Esophagus muscularis mucosa (tissue), 4 donors: ENCODE measurements at regions not wholly inside any gene's neighbourhood (a gene's known extent, or its start where the extent isn't known, plus 50 kb on each side); places are given as distances from the start of the nearest gene placed in this dataset.
"Not testable (repeated sequence)": the region's sequence is repeated elsewhere in the genome, so short reads cannot be mapped to it uniquely, and the experiment has no call there.

Experiments
- DNase-seq: peaks from one replicate; pipeline ENCODE4 v3.0.0-alpha.2; 2017; ENCODE audit errors: extremely low spot score
- H3K27ac ChIP-seq, 4 donors: fragments of 200-600 bp; sonication (generic); replicated peaks in 1 of 4; 1 replicate in 3 of 4; 2 replicates in 1 of 4; pipeline ENCODE4 v1.5.1; 2016 to 2019; ENCODE audit warnings: mild to moderate bottlenecking in 1 of 4
- H3K27me3 ChIP-seq, 4 donors: fragments of 200-600 bp; sonication (generic); one replicate each; pipeline versions ENCODE4 v1.5.1 to v1.6.0; 2016 to 2019
- H3K36me3 ChIP-seq, 4 donors: fragments of 200-600 bp; sonication (generic); one replicate each; pipeline ENCODE4 v1.5.1; 2016 to 2019
- H3K4me1 ChIP-seq, 4 donors: fragments of 200-600 bp; sonication (generic); one replicate each; pipeline ENCODE4 v1.5.1; 2016 to 2019
- H3K4me3 ChIP-seq, 4 donors: fragments of 200-600 bp; sonication (generic); 1 replicate in 2 of 4; 2 replicates in 2 of 4; pipeline ENCODE4 v1.5.1; 2016 to 2019; ENCODE audit warnings: mild to moderate bottlenecking in 4 of 4, moderate library complexity in 1 of 4
- H3K9me3 ChIP-seq, 4 donors: fragments of 200-600 bp; sonication (generic); 1 replicate in 3 of 4; 2 replicates in 1 of 4; pipeline ENCODE4 v1.5.1; 2016 to 2019
- CTCF ChIP-seq, 3 experiments: fragments of 200-600 bp in 2 of 3; fragments of 450-650 bp in 1 of 3; sonication (generic) in 2 of 3; IDR thresholded peaks; one replicate each; pipeline ENCODE4 v1.5.1; 2017 to 2019; ENCODE audit warnings: antibody characterized with exemption in 3 of 3, mild to moderate bottlenecking in 2 of 3, moderate library complexity in 1 of 3
- EP300 ChIP-seq: sonication (generic); formaldehyde crosslinking; IDR thresholded peaks from one replicate; pipeline ENCODE4 v1.6.1; 2017; ENCODE audit warnings: antibody characterized with exemption
- POLR2A ChIP-seq: fragments of 450-650 bp; IDR thresholded peaks from one replicate; pipeline ENCODE4 v1.6.1; 2017; ENCODE audit warnings: antibody characterized with exemption, moderate library complexity, mild to moderate bottlenecking, low read depth
- POLR2AphosphoS5 ChIP-seq, 2 donors: sonication (generic); formaldehyde crosslinking; IDR thresholded peaks; one replicate each; pipeline ENCODE4 v1.6.1; 2017; ENCODE audit warnings: antibody characterized with exemption in 2 of 2
- WGBS: methylation state at CpG from one replicate; pipeline ENCODE4 v1.1.5; 2018; 5-methylcytosine and 5-hydroxymethylcytosine counted together
- intact Hi-C: fragments of 100-400 bp; cut with DNase I; formaldehyde crosslinking; loops from one replicate; pipeline ENCODE4 v1.15.1; 2023

DNA sequence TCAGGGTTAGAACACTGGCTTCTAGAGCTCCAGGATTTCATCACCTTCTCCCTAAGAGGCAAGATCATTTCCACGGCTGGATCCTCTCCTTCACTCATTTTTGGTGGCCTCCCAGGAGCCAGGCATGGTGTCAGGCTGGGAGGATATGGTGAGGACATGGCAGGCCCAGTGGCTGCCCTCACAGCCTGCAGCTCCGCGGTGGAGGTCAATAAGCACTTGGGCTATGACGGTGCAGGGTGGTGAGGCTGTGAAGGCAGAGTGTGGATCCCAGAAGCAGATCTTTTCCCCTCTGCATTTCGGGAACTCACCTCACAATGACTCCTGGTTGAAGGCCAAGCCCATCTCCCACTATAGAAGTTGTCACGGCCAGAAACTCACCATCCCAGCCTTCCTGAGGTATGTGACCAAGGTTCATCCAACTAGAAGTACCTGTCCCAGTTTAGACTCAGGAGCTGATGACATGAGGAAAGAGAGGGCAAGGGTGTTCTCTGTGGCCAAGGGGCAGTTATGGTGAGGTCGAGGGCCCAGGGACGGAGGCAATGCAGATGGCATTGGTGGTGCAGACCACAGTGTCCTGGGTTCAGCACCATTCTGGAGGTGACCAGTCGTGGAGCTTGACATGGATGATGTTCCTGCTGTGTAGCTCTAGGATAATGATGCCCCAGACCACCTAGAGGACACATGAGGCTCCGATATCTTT is 100.1 kb upstream of the SMAD3 start:
- intact Hi-C loops = no loop called here
- Histone ChIP-seq H3K27ac (no peak overlapping the region), H3K9me3 (no peaks in the 10 kb centered on the region), H3K4me1 (no peaks in the 10 kb centered on the region), H3K4me3 (no peak overlapping the region), H3K36me3 (no peaks in the 10 kb centered on the region), H3K27me3 (no peaks in the 10 kb centered on the region)
- peak; percentile 70 for DNase-seq
- TF ChIP-seq CTCF (IDR thresholded peaks at IDR 0.05) = no peak
- no peak for TF ChIP-seq POLR2AphosphoS5 (IDR thresholded peaks at IDR 0.05)
- TF ChIP-seq POLR2A = no peak
- no peak for TF ChIP-seq EP300
- 98% methylated on average over 7 of the region's 10 CpGs for WGBS

DNA sequence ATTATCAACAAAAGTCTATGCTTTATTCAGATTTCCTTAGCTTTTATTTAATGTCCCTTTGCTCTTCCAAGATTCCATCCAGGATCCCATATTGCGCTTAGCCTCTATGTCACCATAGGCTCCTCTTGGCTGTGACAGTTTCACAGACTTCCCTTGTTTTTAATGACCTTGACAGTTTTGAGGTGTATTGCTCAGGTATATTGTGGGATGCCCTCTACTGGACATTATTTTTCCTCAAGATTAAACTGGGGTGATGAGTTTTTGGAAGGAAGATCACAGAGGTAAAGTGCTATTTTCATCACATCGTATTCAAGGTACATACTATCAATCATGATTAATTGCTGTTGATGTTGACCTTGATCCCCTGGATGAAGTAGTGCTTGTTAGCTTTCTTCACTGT is 99.1 kb upstream of the SMAD3 start:
- no peak overlapping the region for H3K4me3 ChIP-seq
- 71% methylated on average over 2 of the region's 2 CpGs for WGBS
- intact Hi-C loops = no loop called here

GRCh38 chr15:66968806-66969596 is 96.4 kb upstream of the SMAD3 start:
- no peaks in the 10 kb centered on the region for H3K4me1 ChIP-seq
- peak; percentile 85 for DNase-seq
- H3K36me3 ChIP-seq = no peaks in the 10 kb centered on the region
- H3K27me3 ChIP-seq = no peaks in the 10 kb centered on the region
- no peak overlapping the region for H3K4me3 ChIP-seq
- no peak overlapping the region for H3K27ac ChIP-seq
- H3K9me3 ChIP-seq = no peaks in the 10 kb centered on the region
- no peak for TF ChIP-seq POLR2AphosphoS5 (IDR thresholded peaks at IDR 0.05)
- TF ChIP-seq CTCF (IDR thresholded peaks at IDR 0.05) = no peak
- no peak for TF ChIP-seq EP300
- TF ChIP-seq POLR2A = no peak
- intact Hi-C loops = no loop called here
- 93% methylated on average over 10 of the region's 10 CpGs for WGBS

More for the DNA sequence above, 99.1 kb upstream of the SMAD3 start:
- no peaks in the 10 kb centered on the region for H3K4me1 ChIP-seq
- TF ChIP-seq EP300 (no peak), POLR2AphosphoS5 (IDR thresholded peaks at IDR 0.05) (no peak), CTCF (IDR thresholded peaks at IDR 0.05) (no peak), POLR2A (no peak)
- no peaks in the 10 kb centered on the region for H3K9me3 ChIP-seq
- H3K36me3 ChIP-seq = no peaks in the 10 kb centered on the region
- DNase-seq = peak; percentile 8
- no peak overlapping the region for H3K27ac ChIP-seq
- H3K27me3 ChIP-seq = no peaks in the 10 kb centered on the region

DNA sequence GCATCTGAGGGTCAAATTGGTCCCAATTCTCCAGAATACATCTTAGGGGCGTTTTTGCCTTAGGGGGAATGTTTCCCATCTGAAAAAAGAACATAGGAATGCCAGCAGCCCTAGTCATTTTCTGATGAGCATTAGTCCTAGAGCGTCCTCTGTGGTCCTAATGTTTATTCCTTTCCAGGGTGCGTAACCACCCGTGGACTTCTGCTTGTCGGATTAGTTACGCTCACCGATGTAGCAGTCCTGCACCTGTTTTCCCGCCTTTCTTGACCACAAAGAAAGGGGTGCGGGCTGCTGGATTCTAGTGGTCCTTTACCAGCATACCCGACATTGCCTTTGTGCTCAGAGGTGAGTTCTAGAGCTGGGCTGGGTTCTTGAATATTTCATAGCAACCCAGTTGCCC is 91.3 kb upstream of the SMAD3 start:
- 88% methylated on average over 10 of the region's 10 CpGs for WGBS
- H3K4me3 ChIP-seq, H3K27me3 ChIP-seq, H3K27ac ChIP-seq, H3K36me3 ChIP-seq, H3K4me1 ChIP-seq, H3K9me3 ChIP-seq, intact Hi-C loops: not testable (repeated sequence)
- DNase-seq = peak; percentile 50

GRCh38 chr15:66976106-66976640 is 89.2 kb upstream of the SMAD3 start:
- H3K9me3 ChIP-seq, H3K27ac ChIP-seq, H3K36me3 ChIP-seq, H3K4me3 ChIP-seq, H3K27me3 ChIP-seq, H3K4me1 ChIP-seq, intact Hi-C loops: not testable (repeated sequence)
- 97% methylated on average over 17 of the region's 18 CpGs for WGBS
- peak; percentile 90 for DNase-seq

DNA sequence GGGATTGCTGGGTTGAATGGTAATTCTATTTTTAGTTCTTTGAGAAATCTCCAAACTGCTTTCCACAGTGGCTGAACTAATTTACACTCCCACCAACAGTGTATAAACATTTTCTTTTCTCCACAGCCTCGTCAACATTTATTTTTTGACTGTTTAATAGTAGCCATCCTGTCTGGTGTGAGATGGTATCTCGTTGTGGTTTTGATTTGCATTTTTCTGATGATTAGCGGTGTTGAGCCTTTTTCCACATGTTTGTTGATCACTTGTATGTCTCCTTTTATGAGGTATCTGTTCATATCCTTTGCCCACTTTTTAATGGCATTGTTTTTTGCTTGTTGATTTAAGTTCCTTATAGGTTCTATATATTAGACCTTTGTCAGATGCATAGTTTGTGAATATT is 85.1 kb upstream of the SMAD3 start:
- H3K27me3 ChIP-seq, H3K4me3 ChIP-seq, H3K36me3 ChIP-seq, H3K27ac ChIP-seq, H3K4me1 ChIP-seq, DNase-seq, intact Hi-C loops, H3K9me3 ChIP-seq: not testable (repeated sequence)
- 68% methylated on average over 3 of the region's 3 CpGs for WGBS
